ENCODE measurements at regions not wholly inside any gene's neighbourhood (a gene's known extent, or its start where the extent isn't known, plus 50 kb on each side); places are given as distances from the start of the nearest gene placed in this dataset.

GRCh38 chr1:238443687-238444086 is 553.0 kb upstream of the ZP4 start:
- no peak for TF ChIP-seq CTCF (IDR thresholded peaks at IDR 0.05; ENCODE audit: poor library complexity, severe bottlenecking)
- TF ChIP-seq POLR2AphosphoS5 (IDR thresholded peaks at IDR 0.05), result no peak
- TF ChIP-seq SMC3 (conservative IDR thresholded peaks at IDR 0.05; ENCODE audit: poor library complexity), result no peak
- no peak for TF ChIP-seq TAF1 (IDR thresholded peaks at IDR 0.05; ENCODE audit: low read depth)
- no peak for TF ChIP-seq EZH2 (IDR thresholded peaks at IDR 0.05; ENCODE audit: borderline replicate concordance, insufficient read depth, low read length, poor library complexity, severe bottlenecking)
- TF ChIP-seq RAD21 (conservative IDR thresholded peaks at IDR 0.05), result no peak
- no peak for TF ChIP-seq EP300 (conservative IDR thresholded peaks at IDR 0.05; ENCODE audit: poor library complexity, severe bottlenecking)
- no peak for TF ChIP-seq REST (IDR thresholded peaks at IDR 0.05; ENCODE audit: borderline replicate concordance)
- TF ChIP-seq MXI1 (conservative IDR thresholded peaks at IDR 0.05; ENCODE audit: poor library complexity, severe bottlenecking), result no peak

All from neural cell (in vitro differentiated cells).